ENCODE measurements at regions not wholly inside any gene's neighbourhood (a gene's known extent, or its start where the extent isn't known, plus 50 kb on each side); places are given as distances from the start of the nearest gene placed in this dataset.
"Not testable (repeated sequence)": the region's sequence is repeated elsewhere in the genome, so short reads cannot be mapped to it uniquely, and the experiment has no call there.

GRCh38 chr4:17003606-17004392, 105.4 kb upstream of the LDB2 start:
- not testable (repeated sequence) for TF ChIP-seq CTCF, POLR2A, POLR2AphosphoS5, EP300 (IDR thresholded peaks at IDR 0.05)

All from stomach (tissue), 4 donors.